Lower leg skin (tissue), 4 donors: ENCODE measurements at regions not wholly inside any gene's neighbourhood (a gene's known extent, or its start where the extent isn't known, plus 50 kb on each side); places are given as distances from the start of the nearest gene placed in this dataset.

Experiments
- DNase-seq, 2 donors: peaks; one replicate each; pipeline ENCODE4 v3.0.0-alpha.2; 2019; ENCODE audit warnings: low spot score in 2 of 2
- H3K4me3 ChIP-seq: fragments of 200-600 bp; sonication (generic); 2 replicates; pipeline ENCODE4 v1.5.1; 2017; ENCODE audit warnings: mild to moderate bottlenecking, low read depth; ENCODE audit not compliant: poor library complexity, severe bottlenecking
- CTCF ChIP-seq, 3 donors: fragments of 450-650 bp; IDR thresholded peaks; one replicate each; pipeline ENCODE4 v1.5.1; 2016; ENCODE audit warnings: antibody characterized with exemption in 3 of 3, mild to moderate bottlenecking in 3 of 3, moderate library complexity in 2 of 3
- POLR2A ChIP-seq, 2 donors: fragments of 450-650 bp; IDR thresholded peaks; one replicate each; pipeline ENCODE4 v1.6.1; 2016 to 2017; ENCODE audit warnings: antibody characterized with exemption in 2 of 2, mild to moderate bottlenecking in 1 of 2, moderate library complexity in 1 of 2
- WGBS, 2 donors: methylation state at CpG; one replicate each; pipeline ENCODE4 v1.1.5; 2018; 5-methylcytosine and 5-hydroxymethylcytosine counted together
- intact Hi-C: fragments of 100-400 bp; cut with DNase I; formaldehyde crosslinking; loops from one replicate; pipeline ENCODE4 v1.15.0; 2023; ENCODE audit warnings: low total_unique reads

- no peak for DNase-seq
- H3K4me3 ChIP-seq: no peak overlapping the region
- intact Hi-C loops: no loop called here
- TF ChIP-seq CTCF (IDR thresholded peaks at IDR 0.05): no peak
- no peak for TF ChIP-seq POLR2A (IDR thresholded peaks at IDR 0.05)
Measured at GRCh38 chr13:48885027-48885395, 90.7 kb upstream of the FNDC3A start.

GRCh38 chr13:48888613-48889012, 87.1 kb upstream of the FNDC3A start:
- intact Hi-C loops: no loop called here
- no peak overlapping the region for H3K4me3 ChIP-seq
- 83 to 87% methylated on average over 5 of the region's 5 CpGs for WGBS, 2 donors
- peak in 1 of 2 donors; percentile 2 for DNase-seq
- TF ChIP-seq POLR2A (IDR thresholded peaks at IDR 0.05) (no peak), CTCF (IDR thresholded peaks at IDR 0.05) (no peak)

- WGBS, 2 donors: 54 to 57% methylated on average over 3 of the region's 3 CpGs
- intact Hi-C loops: no loop called here
- TF ChIP-seq CTCF (IDR thresholded peaks at IDR 0.05) (no peak), POLR2A (IDR thresholded peaks at IDR 0.05) (no peak)
- no peak overlapping the region for H3K4me3 ChIP-seq
- DNase-seq: peak in 1 of 2 donors; percentile 2
Measured at GRCh38 chr13:48890391-48890790, 85.3 kb upstream of the FNDC3A start.

- DNase-seq: peak in 1 of 2 donors; percentile 82
Measured at GRCh38 chr13:48891586-48891985, 84.1 kb upstream of the FNDC3A start.

GRCh38 chr13:48892053-48892687, 83.5 kb upstream of the FNDC3A start:
- no peak overlapping the region for H3K4me3 ChIP-seq
- DNase-seq: no peak
- 8 to 18% methylated on average over 2 of the region's 2 CpGs for WGBS, 2 donors
- TF ChIP-seq CTCF (IDR thresholded peaks at IDR 0.05) (no peak), POLR2A (IDR thresholded peaks at IDR 0.05) (no peak)
- intact Hi-C loops: no loop called here

More at GRCh38 chr13:48891586-48891985, 84.1 kb upstream of the FNDC3A start:
- intact Hi-C loops: no loop called here
- no peak overlapping the region for H3K4me3 ChIP-seq
- TF ChIP-seq POLR2A (IDR thresholded peaks at IDR 0.05) (no peak), CTCF (IDR thresholded peaks at IDR 0.05) (no peak)
- WGBS, 2 donors: 54 to 76% methylated on average over 3 of the region's 3 CpGs

DNA sequence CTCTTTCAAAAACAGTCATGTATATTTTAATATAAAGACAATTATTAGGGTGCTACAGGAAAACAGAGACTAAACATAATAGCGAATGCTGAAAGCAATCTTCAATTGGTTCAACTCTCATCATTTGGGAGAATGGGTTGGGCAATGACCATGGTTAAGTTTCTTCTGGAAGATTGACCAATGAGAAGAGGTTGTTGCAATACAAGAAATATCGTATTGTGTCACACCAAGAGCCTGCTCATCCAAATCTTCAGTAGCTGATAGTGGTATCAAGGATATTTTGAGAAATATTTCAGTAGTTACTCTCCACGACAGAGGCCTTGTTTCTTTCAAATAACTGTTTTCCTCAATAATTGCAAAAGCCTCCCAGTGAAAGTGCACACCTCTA, 83.0 kb upstream of the FNDC3A start:
- DNase-seq: no peak
- intact Hi-C loops: no loop called here
- WGBS, 2 donors: 85 to 87% methylated on average over 3 of the region's 3 CpGs
- H3K4me3 ChIP-seq: no peak overlapping the region
- no peak for TF ChIP-seq POLR2A (IDR thresholded peaks at IDR 0.05)
